ENCODE measurements at regions not wholly inside any gene's neighbourhood (a gene's known extent, or its start where the extent isn't known, plus 50 kb on each side); places are given as distances from the start of the nearest gene placed in this dataset.

DNA sequence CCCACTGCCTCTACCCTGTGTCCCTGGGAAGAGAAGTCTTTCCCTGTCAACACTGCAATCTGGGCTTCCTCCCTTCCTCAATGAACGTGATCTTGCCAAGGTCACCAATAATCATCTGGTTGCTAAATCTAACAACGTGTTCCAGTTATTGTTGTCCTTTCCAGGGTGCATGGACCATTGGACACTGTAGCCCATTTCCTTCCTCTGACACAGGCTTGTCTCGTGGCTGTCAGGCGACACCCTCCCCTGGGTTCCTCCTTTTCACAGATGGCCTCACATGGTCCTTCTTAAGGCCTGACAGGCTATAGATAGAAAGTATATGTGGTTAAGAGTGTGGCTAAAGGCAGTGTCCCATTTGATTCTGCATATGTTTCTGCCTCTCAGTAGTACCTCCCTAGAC, 67.7 kb upstream of the STARD13 start:
- H3K4me1 Mint-ChIP-seq = peaks cover 36% of the 10 kb centered on the region
- Histone ChIP-seq H3K27me3 (replicated peaks in 1 of 4; ENCODE audit: control extremely low read depth in 1 of 4, control insufficient read depth in 3 of 4, insufficient read depth in 4 of 4, low read length in 3 of 4) (peaks cover 0 to 19% (median 9%) of the 10 kb centered on the region in 4 experiments), H2AFZ (ENCODE audit: insufficient read depth, low read depth, low read length, poor library complexity, severe bottlenecking) (no peak overlapping the region), H3K79me2 (ENCODE audit: control insufficient read depth, insufficient read depth, low read length) (no peaks in the 10 kb centered on the region), H3K4me2 (replicated peaks; ENCODE audit: low read depth, low read length, poor library complexity, severe bottlenecking) (peak overlapping the region; percentile 59), H3K27ac (ENCODE audit: low read length in 2 of 2) (no peak overlapping the region), H3K36me3 (replicated peaks in 1 of 2; ENCODE audit: control extremely low read depth in 1 of 2, control insufficient read depth in 1 of 2, extremely low read depth in 1 of 2, insufficient read depth in 2 of 2, low read length in 1 of 2) (no peaks in the 10 kb centered on the region), H3K9me3 (ENCODE audit: control extremely low read depth in 1 of 3, control insufficient read depth in 2 of 3, insufficient read depth in 1 of 3, low read length in 2 of 3) (peaks cover 0 to 6% (median 0%) of the 10 kb centered on the region in 3 donors), H3K9ac (ENCODE audit: low read length) (peak overlapping the region; percentile 9), H4K20me1 (ENCODE audit: control insufficient read depth, insufficient read depth, low read length, poor library complexity, severe bottlenecking) (no peaks in the 10 kb centered on the region), H3K4me3 (ENCODE audit: control extremely low read depth in 1 of 5, extremely low read depth in 1 of 5, insufficient read depth in 1 of 5, low read depth in 2 of 5, low read length in 4 of 5) (no peak overlapping the region), H3K4me1 (ENCODE audit: control insufficient read depth in 2 of 2, insufficient read depth in 2 of 2, low read length in 2 of 2) (peaks cover 29 to 37% of the 10 kb centered on the region in 2 donors)
- no peak for TF ChIP-seq EZH2 (IDR thresholded peaks at IDR 0.05; ENCODE audit: borderline replicate concordance, insufficient read depth, low read depth, low read length, poor library complexity, severe bottlenecking)
- TF ChIP-seq, protein P1, sequence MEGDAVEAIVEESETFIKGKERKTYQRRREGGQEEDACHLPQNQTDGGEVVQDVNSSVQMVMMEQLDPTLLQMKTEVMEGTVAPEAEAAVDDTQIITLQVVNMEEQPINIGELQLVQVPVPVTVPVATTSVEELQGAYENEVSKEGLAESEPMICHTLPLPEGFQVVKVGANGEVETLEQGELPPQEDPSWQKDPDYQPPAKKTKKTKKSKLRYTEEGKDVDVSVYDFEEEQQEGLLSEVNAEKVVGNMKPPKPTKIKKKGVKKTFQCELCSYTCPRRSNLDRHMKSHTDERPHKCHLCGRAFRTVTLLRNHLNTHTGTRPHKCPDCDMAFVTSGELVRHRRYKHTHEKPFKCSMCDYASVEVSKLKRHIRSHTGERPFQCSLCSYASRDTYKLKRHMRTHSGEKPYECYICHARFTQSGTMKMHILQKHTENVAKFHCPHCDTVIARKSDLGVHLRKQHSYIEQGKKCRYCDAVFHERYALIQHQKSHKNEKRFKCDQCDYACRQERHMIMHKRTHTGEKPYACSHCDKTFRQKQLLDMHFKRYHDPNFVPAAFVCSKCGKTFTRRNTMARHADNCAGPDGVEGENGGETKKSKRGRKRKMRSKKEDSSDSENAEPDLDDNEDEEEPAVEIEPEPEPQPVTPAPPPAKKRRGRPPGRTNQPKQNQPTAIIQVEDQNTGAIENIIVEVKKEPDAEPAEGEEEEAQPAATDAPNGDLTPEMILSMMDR (IDR thresholded peaks at IDR 0.05) = no peak
- ATAC-seq (ENCODE audit: low read depth) = peak; percentile 63
- ChIA-PET POLR2A (no interaction called here), CTCF (no interaction called here)
- peaks cover 33% of the 10 kb centered on the region for H3K27me3 Mint-ChIP-seq
- no peaks in the 10 kb centered on the region for H3K9me3 Mint-ChIP-seq (ENCODE audit: insufficient read depth)
- 6% methylated on average over 2 of the region's 4 CpGs for WGBS (ENCODE audit: insufficient coverage)
- intact Hi-C loops (cut with micrococcal nuclease) = loop anchor here (10.0 kb wide), 1 partner anchor 372 kb away; no protein-coding TSS in a partner anchor
- H3K27ac Mint-ChIP-seq = peak overlapping the region; percentile 34
- H3K4me3 Mint-ChIP-seq = peak overlapping the region; percentile 40
- DNase-seq = peak; percentile 79

DNA sequence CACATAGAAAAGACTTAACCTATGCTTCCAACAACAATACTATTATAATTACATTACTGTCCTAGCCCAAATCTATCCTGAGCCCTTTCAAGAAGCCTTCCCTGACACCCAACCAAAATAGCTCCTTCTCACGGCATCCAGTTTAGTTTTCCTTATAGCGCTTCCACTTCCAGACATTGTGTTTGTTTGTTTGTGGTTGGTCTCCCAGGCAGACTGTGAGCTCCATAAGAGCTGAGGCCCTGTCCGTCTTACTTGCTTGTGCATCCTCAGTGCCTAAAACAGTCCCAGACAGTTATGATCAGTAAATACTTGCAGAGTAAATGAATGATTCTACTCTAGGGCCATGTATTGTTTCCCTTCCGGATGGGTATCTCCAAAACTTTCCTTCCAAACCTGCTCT, 68.1 kb upstream of the STARD13 start:
- H3K4me1 ChIP-seq (ENCODE audit: control insufficient read depth in 2 of 2, insufficient read depth in 2 of 2, low read length in 2 of 2) = peaks cover 29 to 37% of the 10 kb centered on the region in 2 donors
- Mint-ChIP-seq H3K27me3 (peaks cover 31% of the 10 kb centered on the region), H3K4me3 (peak overlapping the region; percentile 40), H3K4me1 (peaks cover 36% of the 10 kb centered on the region), H3K9me3 (ENCODE audit: insufficient read depth) (no peaks in the 10 kb centered on the region), H3K27ac (no peak overlapping the region)
- WGBS (ENCODE audit: insufficient coverage) = 100% methylated on average over 1 of the region's 4 CpGs
- H4K20me1 ChIP-seq (ENCODE audit: control insufficient read depth, insufficient read depth, low read length, poor library complexity, severe bottlenecking) = no peaks in the 10 kb centered on the region
- ChIA-PET POLR2A (no interaction called here), CTCF (interaction anchor here (1.3 kb wide), 1 partner anchor 16 kb away, joined by 3 read pairs; no protein-coding TSS in a partner anchor)
- peaks cover 0 to 19% (median 9%) of the 10 kb centered on the region in 4 experiments for H3K27me3 ChIP-seq (replicated peaks in 1 of 4; ENCODE audit: control extremely low read depth in 1 of 4, control insufficient read depth in 3 of 4, insufficient read depth in 4 of 4, low read length in 3 of 4)
- TF ChIP-seq EZH2 (IDR thresholded peaks at IDR 0.05; ENCODE audit: borderline replicate concordance, insufficient read depth, low read depth, low read length, poor library complexity, severe bottlenecking) = no peak
- TF ChIP-seq, protein P1 (IDR thresholded peaks at IDR 0.05) = no peak
- no peak overlapping the region for H2AFZ ChIP-seq (ENCODE audit: insufficient read depth, low read depth, low read length, poor library complexity, severe bottlenecking)
- H3K79me2 ChIP-seq (ENCODE audit: control insufficient read depth, insufficient read depth, low read length) = no peaks in the 10 kb centered on the region
- intact Hi-C loops (cut with micrococcal nuclease) = loop anchor here (10.0 kb wide), 1 partner anchor 371 kb away; no protein-coding TSS in a partner anchor
- no peak for ATAC-seq (ENCODE audit: low read depth)
- no peak overlapping the region for H3K4me3 ChIP-seq (ENCODE audit: control extremely low read depth in 1 of 5, extremely low read depth in 1 of 5, insufficient read depth in 1 of 5, low read depth in 2 of 5, low read length in 4 of 5)
- H3K9ac ChIP-seq (ENCODE audit: low read length) = peak overlapping the region; percentile 9
- no peak for DNase-seq
- H3K36me3 ChIP-seq (replicated peaks in 1 of 2; ENCODE audit: control extremely low read depth in 1 of 2, control insufficient read depth in 1 of 2, extremely low read depth in 1 of 2, insufficient read depth in 2 of 2, low read length in 1 of 2) = no peaks in the 10 kb centered on the region
- peaks cover 0 to 6% (median 0%) of the 10 kb centered on the region in 3 donors for H3K9me3 ChIP-seq (ENCODE audit: control extremely low read depth in 1 of 3, control insufficient read depth in 2 of 3, insufficient read depth in 1 of 3, low read length in 2 of 3)
- no peak overlapping the region for H3K27ac ChIP-seq (ENCODE audit: low read length in 2 of 2)
- peak overlapping the region; percentile 59 for H3K4me2 ChIP-seq (replicated peaks; ENCODE audit: low read depth, low read length, poor library complexity, severe bottlenecking)

All from B cell (primary cell).